ENCODE measurements at regions not wholly inside any gene's neighbourhood (a gene's known extent, or its start where the extent isn't known, plus 50 kb on each side); places are given as distances from the start of the nearest gene placed in this dataset.

DNA sequence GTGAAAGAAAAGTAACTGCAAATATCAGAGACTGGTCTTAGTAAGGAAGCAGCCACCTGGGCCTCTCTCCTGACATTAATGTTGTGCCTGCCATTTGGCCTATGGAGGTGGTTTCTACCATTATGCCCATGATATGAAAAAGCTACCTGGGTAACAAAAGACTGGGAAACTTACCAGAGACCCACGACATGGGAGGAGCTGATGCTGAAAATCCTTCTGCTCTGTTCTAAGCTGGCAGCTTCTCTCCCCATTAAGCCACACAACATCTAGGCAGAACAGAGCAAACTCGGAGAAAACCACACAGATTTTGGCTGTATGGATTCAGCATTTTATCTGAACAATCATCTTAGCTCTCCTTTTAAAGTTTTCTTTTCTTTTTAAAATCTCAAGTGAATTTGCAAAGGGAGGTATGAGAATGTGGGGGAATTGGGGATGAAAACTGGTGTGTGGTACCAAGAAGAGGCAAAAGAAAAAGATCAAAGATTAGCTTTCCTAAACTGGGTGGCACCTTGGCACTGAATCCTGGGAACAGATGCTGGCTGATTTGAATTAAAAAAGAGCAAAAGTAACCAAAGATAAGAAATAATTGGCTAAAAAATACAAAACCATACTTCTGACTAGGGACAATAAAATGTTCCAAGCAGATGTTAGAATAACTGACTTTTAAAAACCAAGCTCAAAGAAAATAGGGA is 128.6 kb upstream of the ANKRD1 start:
- DNase-seq (ENCODE audit: low read depth) = no peak
- TF ChIP-seq, protein P1, sequence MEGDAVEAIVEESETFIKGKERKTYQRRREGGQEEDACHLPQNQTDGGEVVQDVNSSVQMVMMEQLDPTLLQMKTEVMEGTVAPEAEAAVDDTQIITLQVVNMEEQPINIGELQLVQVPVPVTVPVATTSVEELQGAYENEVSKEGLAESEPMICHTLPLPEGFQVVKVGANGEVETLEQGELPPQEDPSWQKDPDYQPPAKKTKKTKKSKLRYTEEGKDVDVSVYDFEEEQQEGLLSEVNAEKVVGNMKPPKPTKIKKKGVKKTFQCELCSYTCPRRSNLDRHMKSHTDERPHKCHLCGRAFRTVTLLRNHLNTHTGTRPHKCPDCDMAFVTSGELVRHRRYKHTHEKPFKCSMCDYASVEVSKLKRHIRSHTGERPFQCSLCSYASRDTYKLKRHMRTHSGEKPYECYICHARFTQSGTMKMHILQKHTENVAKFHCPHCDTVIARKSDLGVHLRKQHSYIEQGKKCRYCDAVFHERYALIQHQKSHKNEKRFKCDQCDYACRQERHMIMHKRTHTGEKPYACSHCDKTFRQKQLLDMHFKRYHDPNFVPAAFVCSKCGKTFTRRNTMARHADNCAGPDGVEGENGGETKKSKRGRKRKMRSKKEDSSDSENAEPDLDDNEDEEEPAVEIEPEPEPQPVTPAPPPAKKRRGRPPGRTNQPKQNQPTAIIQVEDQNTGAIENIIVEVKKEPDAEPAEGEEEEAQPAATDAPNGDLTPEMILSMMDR (conservative IDR thresholded peaks at IDR 0.05; ENCODE audit: low read length) = no peak

DNA sequence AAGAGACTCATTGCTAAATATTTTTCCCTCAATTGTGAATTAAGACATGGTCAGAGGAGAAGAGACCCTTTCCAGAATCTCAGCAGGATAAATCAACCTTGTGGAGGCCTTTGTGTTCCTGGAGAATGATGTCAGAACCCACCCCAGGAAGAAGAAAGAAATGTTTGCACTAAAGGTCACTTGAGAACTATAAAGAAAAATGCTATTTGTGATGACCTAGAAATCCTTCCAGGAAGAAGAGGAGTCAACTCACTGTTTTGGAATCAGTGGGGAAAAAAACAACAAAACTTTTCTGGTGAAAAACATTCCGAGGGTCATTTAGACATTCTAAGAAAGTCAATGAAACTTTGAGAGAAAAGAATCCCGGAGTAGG is 129.1 kb upstream of the ANKRD1 start:
- no peak for DNase-seq (ENCODE audit: low read depth)

More for the DNA sequence above, 128.6 kb upstream of the ANKRD1 start:
- no peak overlapping the region for H3K4me3 ChIP-seq (ENCODE audit: low read length)

GRCh38 chr10:91050371-91051034 is 129.6 kb upstream of the ANKRD1 start:
- no peak overlapping the region for H3K4me3 ChIP-seq (ENCODE audit: low read length)
- no peak for DNase-seq (ENCODE audit: low read depth)
- TF ChIP-seq, protein P1 (conservative IDR thresholded peaks at IDR 0.05; ENCODE audit: low read length) = no peak

More for the DNA sequence above, 129.1 kb upstream of the ANKRD1 start:
- H3K4me3 ChIP-seq (ENCODE audit: low read length) = no peak overlapping the region
- TF ChIP-seq, protein P1 (conservative IDR thresholded peaks at IDR 0.05; ENCODE audit: low read length) = no peak

- TF ChIP-seq, protein P1 (conservative IDR thresholded peaks at IDR 0.05; ENCODE audit: low read length) = no peak
- H3K4me3 ChIP-seq (ENCODE audit: low read length) = no peak overlapping the region
- peak; percentile 34 for DNase-seq (ENCODE audit: low read depth)
Measured at GRCh38 chr10:91051829-91052228, 130.9 kb upstream of the ANKRD1 start.

DNA sequence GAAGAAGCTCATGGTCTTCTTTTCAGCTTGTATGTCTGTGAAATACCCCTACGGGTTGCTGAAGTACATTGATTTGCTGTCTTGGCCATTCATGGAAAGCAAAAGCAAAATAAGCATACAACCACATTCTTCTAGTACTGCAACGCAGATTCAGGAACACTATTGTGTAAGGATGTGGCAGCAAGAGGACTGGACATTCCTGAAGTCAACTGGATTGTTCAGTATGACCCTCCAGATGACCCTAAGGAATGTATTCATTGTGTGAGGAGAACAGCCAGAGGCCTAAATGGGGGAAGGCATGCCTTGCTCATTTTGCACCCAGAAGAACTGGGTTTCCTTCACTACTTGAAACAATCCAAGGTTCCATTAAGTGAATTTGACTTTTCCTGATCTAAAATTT is 133.4 kb upstream of the ANKRD1 start:
- peak; percentile 34 for DNase-seq (ENCODE audit: low read depth)
- TF ChIP-seq, protein P1 (conservative IDR thresholded peaks at IDR 0.05; ENCODE audit: low read length) = no peak
- no peak overlapping the region for H3K4me3 ChIP-seq (ENCODE audit: low read length)

DNA sequence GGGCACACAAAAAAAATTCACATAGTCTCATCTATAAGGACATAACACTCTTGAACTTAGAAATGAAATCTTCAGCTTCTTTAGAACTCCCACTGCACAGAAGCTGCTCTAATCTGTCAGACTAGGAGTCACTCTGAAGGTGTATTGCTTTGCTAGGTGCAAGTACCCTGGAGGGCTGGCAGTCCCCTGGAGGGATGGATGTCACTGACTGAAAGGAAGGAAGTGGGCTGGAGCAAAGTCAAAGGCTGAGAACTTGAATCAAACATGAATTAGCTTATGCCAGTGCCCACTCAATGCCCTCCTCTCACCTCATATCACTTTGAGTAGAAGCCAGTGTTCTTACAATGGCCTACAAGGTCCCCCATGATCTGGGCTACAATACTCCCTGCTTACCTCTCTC is 140.3 kb upstream of the ANKRD1 start:
- TF ChIP-seq, protein P1 (conservative IDR thresholded peaks at IDR 0.05; ENCODE audit: low read length) = no peak
- no peak overlapping the region for H3K4me3 ChIP-seq (ENCODE audit: low read length)
- no peak for DNase-seq (ENCODE audit: low read depth)

DNA sequence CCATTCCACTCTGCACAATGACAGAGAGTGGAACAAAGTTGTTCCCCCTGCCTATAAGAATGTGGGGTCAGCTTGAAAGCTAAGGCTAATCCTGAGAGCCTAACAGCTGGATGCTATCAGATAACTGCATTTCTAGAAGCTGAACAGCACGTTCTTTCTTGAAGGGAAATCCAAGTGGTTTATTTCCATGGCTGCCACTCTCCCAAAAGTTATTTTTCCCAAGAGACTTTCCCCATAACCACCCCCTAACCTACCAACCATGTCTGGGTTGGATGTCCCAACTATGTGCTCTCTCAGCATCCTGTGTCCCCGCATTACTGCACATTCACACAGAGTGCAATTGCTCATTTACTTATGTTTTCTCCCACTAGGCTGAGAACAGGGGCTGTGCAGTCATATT is 140.7 kb upstream of the ANKRD1 start:
- TF ChIP-seq, protein P1 (conservative IDR thresholded peaks at IDR 0.05; ENCODE audit: low read length) = no peak
- no peak for DNase-seq (ENCODE audit: low read depth)
- H3K4me3 ChIP-seq (ENCODE audit: low read length) = no peak overlapping the region
